Stimulated activated effector memory CD8-positive, alpha-beta T cell treated with anti-CD3 and anti-CD28 coated beads, Interleukin-12 subunit alpha, Interleukin-12 subunit beta, amount 100 ng/mL, for 72 hours (primary cell): ENCODE measurements at regions not wholly inside any gene's neighbourhood (a gene's known extent, or its start where the extent isn't known, plus 50 kb on each side); places are given as distances from the start of the nearest gene placed in this dataset.
"Not testable (repeated sequence)": the region's sequence is repeated elsewhere in the genome, so short reads cannot be mapped to it uniquely, and the experiment has no call there.

Experiments
- ATAC-seq: fragments of 150-1000 bp; cut with Tn5 transposase; 2 replicates; pipeline ENCODE4 v1.10.0; 2021
- DNase-seq, 2 donors: peaks; one replicate each; pipeline ENCODE4 v3.0.0; 2021 to 2022; ENCODE audit warnings: low spot score in 2 of 2
- H3K27ac Mint-ChIP-seq: one replicate; pipeline ENCODE4 v1.8.0; 2022; ENCODE audit warnings: mild to moderate bottlenecking, mixed read lengths
- H3K36me3 Mint-ChIP-seq: one replicate; pipeline ENCODE4 v1.8.0; 2022; ENCODE audit warnings: mild to moderate bottlenecking, mixed read lengths
- H3K4me1 Mint-ChIP-seq: one replicate; pipeline ENCODE4 v1.8.0; 2022; ENCODE audit warnings: mixed read lengths
- H3K4me3 Mint-ChIP-seq: one replicate; pipeline ENCODE4 v1.8.0; 2022; ENCODE audit warnings: mild to moderate bottlenecking, mixed read lengths
- H3K9me3 Mint-ChIP-seq: one replicate; pipeline ENCODE4 v1.8.0; 2022; ENCODE audit warnings: mixed read lengths

GRCh38 chrY:19023934-19024333 is 250.4 kb upstream of the HSFY2 start:
- H3K36me3 Mint-ChIP-seq = no peaks in the 10 kb centered on the region

GRCh38 chrY:19020193-19020592 is 246.7 kb upstream of the HSFY2 start:
- Mint-ChIP-seq H3K4me1 (no peaks in the 10 kb centered on the region), H3K36me3 (no peaks in the 10 kb centered on the region), H3K27ac (no peak overlapping the region), H3K9me3 (no peaks in the 10 kb centered on the region), H3K4me3 (no peak overlapping the region)
- DNase-seq (no peak), ATAC-seq (no peak)

More at GRCh38 chrY:19023934-19024333, 250.4 kb upstream of the HSFY2 start:
- no peak for ATAC-seq
- Mint-ChIP-seq H3K9me3 (no peaks in the 10 kb centered on the region), H3K4me1 (no peaks in the 10 kb centered on the region), H3K27ac (no peak overlapping the region), H3K4me3 (no peak overlapping the region)
- DNase-seq = no peak

- H3K9me3 Mint-ChIP-seq = peaks cover 4% of the 10 kb centered on the region
- H3K36me3 Mint-ChIP-seq = no peaks in the 10 kb centered on the region
- ATAC-seq (no peak), DNase-seq (no peak)
- no peak overlapping the region for H3K27ac Mint-ChIP-seq
- H3K4me1 Mint-ChIP-seq = no peaks in the 10 kb centered on the region
- no peak overlapping the region for H3K4me3 Mint-ChIP-seq
These were observed 243.5 kb upstream of the HSFY2 start for GRCh38 chrY:19016990-19017389.

- no peak for ATAC-seq
- H3K4me1 Mint-ChIP-seq = no peaks in the 10 kb centered on the region
- H3K36me3 Mint-ChIP-seq = no peaks in the 10 kb centered on the region
- H3K27ac Mint-ChIP-seq = no peak overlapping the region
- peaks cover 4% of the 10 kb centered on the region for H3K9me3 Mint-ChIP-seq
- H3K4me3 Mint-ChIP-seq = no peak overlapping the region
- no peak for DNase-seq
These were observed 242.3 kb upstream of the HSFY2 start for GRCh38 chrY:19015854-19016253.

DNA sequence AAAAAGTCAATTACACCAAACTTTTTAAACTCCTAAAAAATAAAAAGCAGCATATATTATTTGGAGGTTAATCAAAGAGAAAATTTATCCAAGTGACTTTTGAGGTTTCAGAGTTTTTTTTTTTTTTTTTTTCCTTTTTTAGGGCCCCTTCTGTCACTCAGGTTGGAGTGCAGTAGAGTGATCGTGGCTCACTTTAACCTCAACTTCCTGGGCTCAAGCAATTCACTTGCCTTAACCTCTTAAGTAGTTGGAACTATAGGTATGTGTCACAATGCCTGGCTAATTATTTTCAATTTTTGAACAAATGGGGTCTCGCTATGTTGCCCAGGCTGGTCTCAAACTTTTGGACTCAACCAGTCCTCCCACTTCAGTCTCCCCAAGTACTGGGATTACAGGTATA is 241.7 kb upstream of the HSFY2 start:
- Mint-ChIP-seq H3K9me3 (peaks cover 4% of the 10 kb centered on the region), H3K4me3 (no peak overlapping the region), H3K27ac (no peak overlapping the region), H3K36me3 (no peaks in the 10 kb centered on the region), H3K4me1 (no peaks in the 10 kb centered on the region)
- no peak for DNase-seq
- no peak for ATAC-seq

- DNase-seq = no peak
- no peak for ATAC-seq
- H3K4me1 Mint-ChIP-seq = no peaks in the 10 kb centered on the region
- H3K9me3 Mint-ChIP-seq = peaks cover 4% of the 10 kb centered on the region
- no peak overlapping the region for H3K27ac Mint-ChIP-seq
- no peaks in the 10 kb centered on the region for H3K36me3 Mint-ChIP-seq
- no peak overlapping the region for H3K4me3 Mint-ChIP-seq
These were observed 239.4 kb upstream of the HSFY2 start for GRCh38 chrY:19012985-19013384.

DNA sequence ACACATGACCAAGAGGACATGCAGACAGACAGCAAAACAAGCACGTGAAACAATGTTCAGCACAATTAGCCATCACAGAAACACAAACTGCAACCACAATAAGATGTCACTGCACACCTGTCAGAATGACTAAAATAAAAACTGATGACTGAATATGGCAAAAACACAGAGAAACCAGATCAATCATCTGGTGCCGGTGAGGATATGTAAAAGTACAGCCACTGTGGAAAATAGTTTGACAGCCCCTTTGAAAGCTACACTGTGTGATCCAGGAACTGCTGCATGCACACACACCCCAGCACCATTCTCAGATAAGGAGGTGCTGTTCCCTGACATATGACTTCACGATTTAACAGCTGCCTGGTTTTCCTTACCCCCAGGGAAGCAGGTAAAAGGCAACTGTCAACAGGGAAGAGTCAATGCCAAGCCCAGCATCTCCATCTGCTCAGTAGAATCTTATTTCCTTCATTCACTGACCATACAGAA is 238.1 kb upstream of the HSFY2 start:
- no peak for DNase-seq
- ATAC-seq = peak; percentile 65
- H3K9me3 Mint-ChIP-seq = peaks cover 6% of the 10 kb centered on the region
- H3K36me3 Mint-ChIP-seq = no peaks in the 10 kb centered on the region
- no peak overlapping the region for H3K4me3 Mint-ChIP-seq
- no peak overlapping the region for H3K27ac Mint-ChIP-seq
- no peaks in the 10 kb centered on the region for H3K4me1 Mint-ChIP-seq

DNA sequence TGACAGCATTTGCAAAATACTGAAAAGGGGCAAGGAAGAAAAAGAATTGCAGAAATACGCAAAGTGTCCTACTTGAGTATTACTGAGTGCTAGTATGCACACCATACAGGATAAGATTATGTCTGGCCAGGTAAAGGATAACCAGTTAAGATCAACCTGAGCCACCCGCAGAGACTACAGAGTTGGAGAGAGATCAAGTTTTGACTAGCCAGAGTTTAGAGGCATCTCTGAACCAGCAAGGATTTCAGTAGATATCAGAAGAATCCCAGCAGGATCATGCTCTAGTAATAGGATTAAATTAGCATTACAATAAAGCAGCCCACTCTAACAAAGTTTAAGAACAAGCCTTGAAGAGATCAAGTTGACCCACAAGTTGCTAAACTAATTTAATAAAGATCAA is 232.7 kb upstream of the HSFY2 start:
- Mint-ChIP-seq H3K36me3 (no peaks in the 10 kb centered on the region), H3K9me3 (peaks cover 2% of the 10 kb centered on the region), H3K4me3 (no peak overlapping the region), H3K27ac (no peak overlapping the region), H3K4me1 (no peaks in the 10 kb centered on the region)
- DNase-seq (no peak), ATAC-seq (no peak)

DNA sequence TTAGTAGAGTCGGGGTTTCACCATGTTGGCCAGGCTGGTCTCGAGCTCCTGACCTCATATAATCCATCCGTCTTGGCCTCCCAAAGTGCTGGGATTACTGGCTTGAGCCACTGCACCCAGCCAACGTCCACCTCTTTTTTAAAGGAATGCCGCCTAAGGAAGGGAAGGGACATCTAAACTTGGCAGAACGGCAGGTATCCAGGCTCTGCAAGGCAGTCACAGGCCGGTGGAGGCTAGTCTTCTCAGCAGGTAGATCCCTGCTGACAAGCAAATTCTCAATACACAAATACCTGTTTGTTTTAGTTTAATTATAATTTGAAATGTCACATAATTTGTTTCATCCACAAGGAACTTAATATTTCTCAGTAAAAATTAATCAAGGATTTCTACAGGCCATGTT is 232.0 kb upstream of the HSFY2 start:
- no peak overlapping the region for H3K27ac Mint-ChIP-seq
- ATAC-seq (no peak), DNase-seq (no peak)
- peaks cover 2% of the 10 kb centered on the region for H3K9me3 Mint-ChIP-seq
- no peaks in the 10 kb centered on the region for H3K36me3 Mint-ChIP-seq
- H3K4me3 Mint-ChIP-seq = no peak overlapping the region
- H3K4me1 Mint-ChIP-seq = no peaks in the 10 kb centered on the region

DNA sequence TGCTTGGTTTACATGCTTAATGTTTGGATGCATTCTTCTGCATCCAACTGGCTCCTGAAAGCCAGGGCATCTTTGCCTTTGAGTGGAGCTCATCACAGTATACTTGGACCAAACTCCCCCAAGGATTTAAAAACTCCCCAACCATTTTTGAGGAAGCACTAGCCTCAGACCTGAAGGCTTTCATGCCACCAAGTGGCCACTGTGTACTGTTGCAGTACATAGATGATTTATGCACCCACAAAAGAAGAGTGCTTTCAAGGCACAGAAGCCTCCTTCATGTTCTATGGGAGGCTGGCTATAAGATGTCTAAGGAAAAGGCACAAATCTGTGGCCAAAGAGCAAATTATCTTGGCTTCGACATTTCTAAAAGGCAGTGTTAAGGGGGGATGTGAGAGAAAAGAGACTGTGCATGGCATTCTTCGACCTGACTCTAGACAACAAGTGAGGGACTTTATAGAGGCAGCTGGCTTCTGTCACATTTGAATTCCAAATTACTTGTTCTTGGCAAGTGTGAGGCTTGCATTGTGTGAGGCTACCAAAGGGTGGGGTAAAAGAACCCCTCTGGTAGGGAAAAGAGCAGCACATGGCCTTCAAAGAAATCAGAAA is 224.2 kb upstream of the HSFY2 start:
- no peak for ATAC-seq
- Mint-ChIP-seq H3K9me3 (no peaks in the 10 kb centered on the region), H3K4me3 (no peak overlapping the region), H3K27ac (no peak overlapping the region), H3K4me1 (no peaks in the 10 kb centered on the region), H3K36me3 (no peaks in the 10 kb centered on the region)
- no peak for DNase-seq

GRCh38 chrY:18993480-18993879 is 219.9 kb upstream of the HSFY2 start:
- Mint-ChIP-seq H3K27ac (no peak overlapping the region), H3K36me3 (no peaks in the 10 kb centered on the region), H3K4me1 (no peaks in the 10 kb centered on the region), H3K9me3 (no peaks in the 10 kb centered on the region), H3K4me3 (no peak overlapping the region)
- no peak for ATAC-seq
- no peak for DNase-seq

DNA sequence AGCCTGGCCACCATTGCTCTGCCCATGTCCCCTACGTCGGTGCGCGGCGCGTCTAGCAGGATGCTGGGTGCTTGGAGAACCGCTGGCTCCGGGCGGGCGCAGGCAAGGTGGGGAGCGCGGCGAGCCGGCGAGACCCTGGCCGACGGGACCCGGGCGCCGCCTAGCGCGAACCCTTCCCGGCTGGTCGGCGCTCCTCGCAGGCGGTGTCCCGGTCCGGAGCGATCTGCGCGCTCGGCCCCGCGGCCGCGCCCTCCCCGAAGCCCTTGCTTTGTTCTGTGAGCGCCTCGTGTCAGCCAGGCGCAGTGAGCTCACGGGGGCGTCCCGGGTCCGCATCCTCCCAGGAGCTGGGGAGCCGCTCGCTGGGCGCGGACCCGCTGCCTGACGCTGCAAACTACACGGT is 219.1 kb upstream of the HSFY2 start:
- H3K36me3 Mint-ChIP-seq, H3K9me3 Mint-ChIP-seq, ATAC-seq, H3K27ac Mint-ChIP-seq, DNase-seq, H3K4me3 Mint-ChIP-seq, H3K4me1 Mint-ChIP-seq: not testable (repeated sequence)

DNA sequence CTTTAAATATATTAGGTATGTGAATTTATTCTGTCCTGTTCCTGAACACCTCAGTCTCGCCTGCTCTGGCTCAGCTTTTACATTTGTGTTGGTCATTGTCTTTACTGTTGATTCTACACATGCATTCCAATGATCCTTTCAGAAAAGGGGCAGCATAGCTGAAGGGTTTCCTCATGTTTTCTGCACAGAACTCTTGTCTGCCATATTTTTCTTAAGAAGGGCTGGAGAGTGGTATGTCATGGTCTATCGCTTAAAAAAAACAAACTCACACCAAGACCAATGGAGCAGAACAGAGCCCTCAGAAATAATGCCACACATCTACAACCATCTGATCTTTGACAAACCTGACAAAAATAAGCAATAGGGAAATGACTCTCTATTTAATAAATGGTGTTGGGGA is 215.8 kb upstream of the HSFY2 start:
- no peak for ATAC-seq
- no peak for DNase-seq
- Mint-ChIP-seq H3K9me3 (no peaks in the 10 kb centered on the region), H3K27ac (no peak overlapping the region), H3K4me1 (no peaks in the 10 kb centered on the region), H3K36me3 (no peaks in the 10 kb centered on the region), H3K4me3 (no peak overlapping the region)

GRCh38 chrY:18966001-18966400 is 192.5 kb upstream of the HSFY2 start:
- no peak overlapping the region for H3K4me3 Mint-ChIP-seq
- no peaks in the 10 kb centered on the region for H3K36me3 Mint-ChIP-seq
- no peak for ATAC-seq
- no peaks in the 10 kb centered on the region for H3K4me1 Mint-ChIP-seq
- no peak for DNase-seq
- H3K9me3 Mint-ChIP-seq = peaks cover 2% of the 10 kb centered on the region
- no peak overlapping the region for H3K27ac Mint-ChIP-seq

GRCh38 chrY:18958846-18959245 is 185.3 kb upstream of the HSFY2 start:
- DNase-seq = no peak
- Mint-ChIP-seq H3K36me3 (no peaks in the 10 kb centered on the region), H3K27ac (no peak overlapping the region), H3K9me3 (peaks cover 11% of the 10 kb centered on the region), H3K4me3 (no peak overlapping the region), H3K4me1 (no peaks in the 10 kb centered on the region)
- ATAC-seq = no peak

GRCh38 chrY:18951657-18952435 is 178.3 kb upstream of the HSFY2 start:
- Mint-ChIP-seq H3K9me3 (peaks cover 25% of the 10 kb centered on the region), H3K36me3 (peaks cover 5% of the 10 kb centered on the region), H3K4me3 (no peak overlapping the region), H3K4me1 (no peaks in the 10 kb centered on the region), H3K27ac (no peak overlapping the region)
- ATAC-seq (no peak), DNase-seq (no peak)
